HepG2 (cell line): ENCODE measurements at regions not wholly inside any gene's neighbourhood (a gene's known extent, or its start where the extent isn't known, plus 50 kb on each side); places are given as distances from the start of the nearest gene placed in this dataset.

Source experiments
- ASH2L ChIP-seq: fragments of 300-600, 200-600 bp; sonication (generic); IDR thresholded peaks from 2 replicates; pipeline ENCODE4 v1.7.0; 2017; ENCODE audit warnings: low read depth, mild to moderate bottlenecking, moderate library complexity, mixed read lengths, low read length; ENCODE audit not compliant: insufficient read length
- ATF4 ChIP-seq, 2 experiments: fragments of 450-650 bp in 1 of 2; sonication (generic) in 1 of 2; formaldehyde crosslinking; IDR thresholded peaks; 2 replicates each; pipeline versions ENCODE4 v1.5.0 to v1.8.0; 2020 to 2022; ENCODE audit warnings: mild to moderate bottlenecking in 1 of 2, missing genetic modification reagents in 1 of 2
- ATM ChIP-seq: fragments of 450-650 bp; IDR thresholded peaks from 2 replicates; pipeline ENCODE4 v1.7.1; 2017; ENCODE audit warnings: mild to moderate bottlenecking, borderline replicate concordance
- ELF3 ChIP-seq: IDR thresholded peaks from 2 replicates; pipeline ENCODE4 v1.6.1; 2016; ENCODE audit warnings: missing genetic modification reagents, missing compliant biosample characterization
- ESRRA ChIP-seq: sonication (generic); formaldehyde crosslinking; IDR thresholded peaks from 2 replicates; pipeline ENCODE4 v1.5.1; 2020; ENCODE audit warnings: mild to moderate bottlenecking, low read depth, missing genetic modification reagents
- ISL2 ChIP-seq: sonication (generic); formaldehyde crosslinking; IDR thresholded peaks from 2 replicates; pipeline ENCODE4 v1.5.0; 2020; ENCODE audit warnings: missing genetic modification reagents
- KLF16 ChIP-seq, 2 experiments: sonication (generic) in 1 of 2; formaldehyde crosslinking in 1 of 2; IDR thresholded peaks; 2 replicates each; pipeline versions ENCODE4 v1.6.1 to v1.8.0; 2016 to 2023; ENCODE audit warnings: missing genetic modification reagents in 2 of 2, missing compliant biosample characterization in 1 of 2
- MED8 ChIP-seq: sonication (generic); formaldehyde crosslinking; IDR thresholded peaks from 2 replicates; pipeline ENCODE4 v1.8.1; 2023; ENCODE audit warnings: mild to moderate bottlenecking, missing genetic modification reagents; ENCODE audit not compliant: insufficient replicate concordance
- MXD1 ChIP-seq: sonication (generic); formaldehyde crosslinking; IDR thresholded peaks from 2 replicates; pipeline ENCODE4 v1.4.0; 2020; ENCODE audit warnings: mild to moderate bottlenecking, missing genetic modification reagents
- NCOA2 ChIP-seq: sonication (generic); formaldehyde crosslinking; IDR thresholded peaks from 2 replicates; pipeline ENCODE4 v1.8.0; 2022; ENCODE audit warnings: inconsistent platforms
- PAX8 ChIP-seq: sonication (generic); formaldehyde crosslinking; IDR thresholded peaks from 2 replicates; pipeline ENCODE4 v1.8.0; 2022; ENCODE audit warnings: mild to moderate bottlenecking, missing genetic modification reagents, borderline replicate concordance
- PHF20 ChIP-seq: sonication (generic); formaldehyde crosslinking; IDR thresholded peaks from 2 replicates; pipeline ENCODE4 v1.5.0; 2020; ENCODE audit warnings: mild to moderate bottlenecking, missing genetic modification reagents
- PPARG ChIP-seq: conservative IDR thresholded peaks from 2 replicates; pipeline ENCODE4 v1.6.1; 2016; ENCODE audit warnings: missing biosample characterization, missing genetic modification reagents
- SKI ChIP-seq: fragments of 450-650 bp; IDR thresholded peaks from one replicate; pipeline ENCODE4 v1.6.1; 2018; ENCODE audit warnings: mild to moderate bottlenecking; ENCODE audit not compliant: partially characterized antibody
- SMAD3 ChIP-seq: sonication (generic); formaldehyde crosslinking; IDR thresholded peaks from 2 replicates; pipeline ENCODE4 v1.4.0; 2020; ENCODE audit warnings: missing genetic modification reagents
- ZFAT ChIP-seq: sonication (generic); formaldehyde crosslinking; conservative IDR thresholded peaks from 2 replicates; pipeline ENCODE4 v1.8.1; 2023; ENCODE audit warnings: missing genetic modification reagents, inconsistent platforms
- ZFP41 ChIP-seq: sonication (generic); formaldehyde crosslinking; IDR thresholded peaks from 2 replicates; pipeline ENCODE4 v1.4.0; 2020; ENCODE audit warnings: mild to moderate bottlenecking, missing genetic modification reagents, borderline replicate concordance
- ZKSCAN8 ChIP-seq: IDR thresholded peaks from 2 replicates; pipeline ENCODE4 v1.6.1; 2016; ENCODE audit warnings: borderline replicate concordance, missing genetic modification reagents, missing compliant biosample characterization
- ZNF264 ChIP-seq: sonication (generic); formaldehyde crosslinking; IDR thresholded peaks from 2 replicates; pipeline ENCODE4 v1.4.0; 2020; ENCODE audit warnings: missing genetic modification reagents
- ZNF280B ChIP-seq: sonication (generic); formaldehyde crosslinking; IDR thresholded peaks from 2 replicates; pipeline ENCODE4 v1.5.0; 2020; ENCODE audit warnings: missing genetic modification reagents, mild to moderate bottlenecking, borderline replicate concordance
- ZNF580 ChIP-seq: IDR thresholded peaks from 2 replicates; pipeline ENCODE4 v1.6.1; 2016; ENCODE audit warnings: low read depth, borderline replicate concordance
- ZNF614 ChIP-seq: IDR thresholded peaks from 2 replicates; pipeline ENCODE4 v1.6.1; 2018; ENCODE audit warnings: missing biosample characterization, missing genetic modification reagents, inconsistent platforms, borderline replicate concordance
- TF ChIP-seq, protein P1 (sequence below): sonication (generic); formaldehyde crosslinking; IDR thresholded peaks from 2 replicates; pipeline ENCODE4 v1.5.0; 2020; ENCODE audit warnings: missing genetic modification reagents
- TF ChIP-seq, protein P2 (sequence below): sonication (generic); formaldehyde crosslinking; IDR thresholded peaks from 2 replicates; pipeline ENCODE4 v1.4.0; 2020; ENCODE audit warnings: mild to moderate bottlenecking, low read depth, missing genetic modification reagents

DNA sequence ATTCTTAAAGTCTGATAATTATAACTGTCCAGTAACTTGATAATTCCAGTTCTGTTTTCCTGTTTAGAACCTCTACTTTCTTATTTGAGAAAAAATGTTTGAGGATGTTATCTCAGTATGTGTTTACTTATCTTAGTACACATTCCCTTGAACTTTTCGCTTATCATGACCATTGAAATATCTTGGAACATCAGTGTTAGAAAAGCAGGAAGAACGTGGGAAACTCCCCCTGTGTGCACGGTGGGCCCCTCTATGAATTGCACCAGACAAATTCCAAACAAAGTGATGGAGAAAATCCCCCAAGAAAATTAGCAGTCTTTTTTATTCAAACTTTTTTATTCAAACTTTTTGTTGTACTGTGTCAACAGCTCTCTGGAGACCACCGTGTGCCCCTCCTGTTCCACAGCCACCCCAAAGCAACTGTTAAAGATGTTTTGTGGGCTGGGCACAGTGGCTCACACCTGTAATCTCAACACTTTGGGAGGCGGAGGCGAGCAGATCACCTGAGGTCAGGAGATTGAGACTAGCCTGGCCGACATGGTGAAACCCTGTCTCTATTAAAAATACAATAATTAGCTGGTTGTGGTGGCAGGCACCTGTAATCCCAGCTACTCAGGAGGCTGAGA lies 78.3 kb upstream of the PEG3 start (continued):
- TF ChIP-seq ATM, result no peak
- TF ChIP-seq ZNF280B (CRISPR knock-in tag), result no peak
- TF ChIP-seq ZNF264 (CRISPR knock-in tag), result peak; percentile 40
- peak in 1 of 2 experiments; percentile 77; a peak in 2 of 4 replicates for TF ChIP-seq ATF4 (CRISPR knock-in tag; IDR thresholded peaks at IDR 0.05)
- TF ChIP-seq, protein P1, sequence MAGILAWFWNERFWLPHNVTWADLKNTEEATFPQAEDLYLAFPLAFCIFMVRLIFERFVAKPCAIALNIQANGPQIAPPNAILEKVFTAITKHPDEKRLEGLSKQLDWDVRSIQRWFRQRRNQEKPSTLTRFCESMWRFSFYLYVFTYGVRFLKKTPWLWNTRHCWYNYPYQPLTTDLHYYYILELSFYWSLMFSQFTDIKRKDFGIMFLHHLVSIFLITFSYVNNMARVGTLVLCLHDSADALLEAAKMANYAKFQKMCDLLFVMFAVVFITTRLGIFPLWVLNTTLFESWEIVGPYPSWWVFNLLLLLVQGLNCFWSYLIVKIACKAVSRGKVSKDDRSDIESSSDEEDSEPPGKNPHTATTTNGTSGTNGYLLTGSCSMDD, result no peak
- TF ChIP-seq ZKSCAN8 (CRISPR knock-in tag), result no peak
- no peak for TF ChIP-seq ZFAT (CRISPR knock-in tag)
- TF ChIP-seq KLF16 (CRISPR knock-in tag; IDR thresholded peaks at IDR 0.05), result peak in 1 of 2 experiments; percentile 56; a peak in 2 of 4 replicates
- no peak for TF ChIP-seq PAX8 (CRISPR knock-in tag)
- TF ChIP-seq NCOA2 (CRISPR knock-in tag), result peak; percentile 98
- peak; percentile 92 for TF ChIP-seq ELF3 (CRISPR knock-in tag)
- TF ChIP-seq PHF20, result no peak
- TF ChIP-seq PPARG (CRISPR knock-in tag), result peak; percentile 90
- peak; percentile 24 for TF ChIP-seq ASH2L
- 0 out of 2 replicates have a peak, but pooled peaks have one; percentile 42 for TF ChIP-seq ZNF580
- TF ChIP-seq MED8, result peak; percentile 93
- TF ChIP-seq, protein P2, sequence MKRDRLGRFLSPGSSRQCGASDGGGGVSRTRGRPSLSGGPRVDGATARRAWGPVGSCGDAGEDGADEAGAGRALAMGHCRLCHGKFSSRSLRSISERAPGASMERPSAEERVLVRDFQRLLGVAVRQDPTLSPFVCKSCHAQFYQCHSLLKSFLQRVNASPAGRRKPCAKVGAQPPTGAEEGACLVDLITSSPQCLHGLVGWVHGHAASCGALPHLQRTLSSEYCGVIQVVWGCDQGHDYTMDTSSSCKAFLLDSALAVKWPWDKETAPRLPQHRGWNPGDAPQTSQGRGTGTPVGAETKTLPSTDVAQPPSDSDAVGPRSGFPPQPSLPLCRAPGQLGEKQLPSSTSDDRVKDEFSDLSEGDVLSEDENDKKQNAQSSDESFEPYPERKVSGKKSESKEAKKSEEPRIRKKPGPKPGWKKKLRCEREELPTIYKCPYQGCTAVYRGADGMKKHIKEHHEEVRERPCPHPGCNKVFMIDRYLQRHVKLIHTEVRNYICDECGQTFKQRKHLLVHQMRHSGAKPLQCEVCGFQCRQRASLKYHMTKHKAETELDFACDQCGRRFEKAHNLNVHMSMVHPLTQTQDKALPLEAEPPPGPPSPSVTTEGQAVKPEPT, result no peak
- no peak for TF ChIP-seq ESRRA
- no peak for TF ChIP-seq ZFP41 (CRISPR knock-in tag)
- 0 out of 2 replicates have a peak, but pooled peaks have one; percentile 39 for TF ChIP-seq ZNF614 (CRISPR knock-in tag)
- no peak for TF ChIP-seq MXD1 (CRISPR knock-in tag)
- TF ChIP-seq ISL2 (CRISPR knock-in tag), result peak; percentile 92
- peak; percentile 40; the same call in 1 of the 2 replicates for TF ChIP-seq SMAD3 (CRISPR knock-in tag)
- peak; percentile 55 for TF ChIP-seq SKI
